Epithelial cell of prostate (primary cell): ENCODE measurements at regions not wholly inside any gene's neighbourhood (a gene's known extent, or its start where the extent isn't known, plus 50 kb on each side); places are given as distances from the start of the nearest gene placed in this dataset.

Experiments used
- DNase-seq: peaks from one replicate; pipeline ENCODE4 v3.0.0-alpha.2; 2011; ENCODE audit warnings: low read depth, low spot score
- H3K27ac ChIP-seq: fragments of 450-650 bp; 2 replicates; pipeline ENCODE4 v1.5.1; 2017; ENCODE audit warnings: mild to moderate bottlenecking

- no peak for DNase-seq
- H3K27ac ChIP-seq, result no peak overlapping the region
Measured at GRCh38 chr17:15048933-15049794, 216.0 kb downstream of the PMP22 start.

GRCh38 chr17:15048381-15048780, 216.7 kb downstream of the PMP22 start:
- no peak for DNase-seq
- no peak overlapping the region for H3K27ac ChIP-seq

- no peak for DNase-seq
- H3K27ac ChIP-seq, result no peak overlapping the region
Measured at GRCh38 chr17:15042311-15042710, 222.8 kb downstream of the PMP22 start.

GRCh38 chr17:15039366-15039765, 225.8 kb downstream of the PMP22 start:
- H3K27ac ChIP-seq, result no peak overlapping the region
- DNase-seq, result no peak

GRCh38 chr17:15038656-15039055, 226.5 kb downstream of the PMP22 start:
- DNase-seq, result peak; percentile 20
- no peak overlapping the region for H3K27ac ChIP-seq

GRCh38 chr17:15036238-15036637, 228.9 kb downstream of the PMP22 start:
- no peak overlapping the region for H3K27ac ChIP-seq
- no peak for DNase-seq

GRCh38 chr17:15031975-15032374, 233.2 kb downstream of the PMP22 start:
- H3K27ac ChIP-seq, result no peak overlapping the region
- DNase-seq, result no peak

GRCh38 chr17:15029469-15029868, 235.7 kb downstream of the PMP22 start:
- DNase-seq, result no peak
- no peak overlapping the region for H3K27ac ChIP-seq

- no peak for DNase-seq
- no peak overlapping the region for H3K27ac ChIP-seq
Measured at GRCh38 chr17:15027853-15028252, 237.3 kb downstream of the PMP22 start.

- no peak for DNase-seq
- no peak overlapping the region for H3K27ac ChIP-seq
Measured at GRCh38 chr17:15026088-15026487, 239.0 kb downstream of the PMP22 start.

GRCh38 chr17:15023589-15024336, 241.4 kb downstream of the PMP22 start:
- no peak overlapping the region for H3K27ac ChIP-seq
- no peak for DNase-seq

- H3K27ac ChIP-seq, result no peak overlapping the region
- no peak for DNase-seq
Measured at GRCh38 chr17:15019158-15019557, 246.0 kb downstream of the PMP22 start.

GRCh38 chr17:15012351-15012980, 252.7 kb downstream of the PMP22 start:
- no peak overlapping the region for H3K27ac ChIP-seq
- DNase-seq, result no peak

- no peak for DNase-seq
- no peak overlapping the region for H3K27ac ChIP-seq
Measured at GRCh38 chr17:15009087-15009486, 256.0 kb downstream of the PMP22 start.

GRCh38 chr17:15007147-15007553, 258.0 kb downstream of the PMP22 start:
- DNase-seq, result no peak
- H3K27ac ChIP-seq, result no peak overlapping the region

- DNase-seq, result no peak
Measured at GRCh38 chr17:15006421-15007128, 258.6 kb downstream of the PMP22 start.

GRCh38 chr17:15000661-15001060, 264.5 kb downstream of the PMP22 start:
- no peak overlapping the region for H3K27ac ChIP-seq
- DNase-seq, result no peak

More at GRCh38 chr17:15006421-15007128, 258.6 kb downstream of the PMP22 start:
- no peak overlapping the region for H3K27ac ChIP-seq

GRCh38 chr17:14997290-14997689, 267.8 kb downstream of the PMP22 start:
- H3K27ac ChIP-seq, result no peak overlapping the region

GRCh38 chr17:14986127-14986526, 279.0 kb downstream of the PMP22 start:
- H3K27ac ChIP-seq, result no peak overlapping the region
- DNase-seq, result no peak

More at GRCh38 chr17:14997290-14997689, 267.8 kb downstream of the PMP22 start:
- no peak for DNase-seq

- no peak overlapping the region for H3K27ac ChIP-seq
- no peak for DNase-seq
Measured at GRCh38 chr17:14972844-14973243, 292.3 kb downstream of the PMP22 start.
